ENCODE measurements at regions not wholly inside any gene's neighbourhood (a gene's known extent, or its start where the extent isn't known, plus 50 kb on each side); places are given as distances from the start of the nearest gene placed in this dataset.
A peak's percentile ranks its signal among the peaks of the same experiment; 100 is the strongest.

DNA sequence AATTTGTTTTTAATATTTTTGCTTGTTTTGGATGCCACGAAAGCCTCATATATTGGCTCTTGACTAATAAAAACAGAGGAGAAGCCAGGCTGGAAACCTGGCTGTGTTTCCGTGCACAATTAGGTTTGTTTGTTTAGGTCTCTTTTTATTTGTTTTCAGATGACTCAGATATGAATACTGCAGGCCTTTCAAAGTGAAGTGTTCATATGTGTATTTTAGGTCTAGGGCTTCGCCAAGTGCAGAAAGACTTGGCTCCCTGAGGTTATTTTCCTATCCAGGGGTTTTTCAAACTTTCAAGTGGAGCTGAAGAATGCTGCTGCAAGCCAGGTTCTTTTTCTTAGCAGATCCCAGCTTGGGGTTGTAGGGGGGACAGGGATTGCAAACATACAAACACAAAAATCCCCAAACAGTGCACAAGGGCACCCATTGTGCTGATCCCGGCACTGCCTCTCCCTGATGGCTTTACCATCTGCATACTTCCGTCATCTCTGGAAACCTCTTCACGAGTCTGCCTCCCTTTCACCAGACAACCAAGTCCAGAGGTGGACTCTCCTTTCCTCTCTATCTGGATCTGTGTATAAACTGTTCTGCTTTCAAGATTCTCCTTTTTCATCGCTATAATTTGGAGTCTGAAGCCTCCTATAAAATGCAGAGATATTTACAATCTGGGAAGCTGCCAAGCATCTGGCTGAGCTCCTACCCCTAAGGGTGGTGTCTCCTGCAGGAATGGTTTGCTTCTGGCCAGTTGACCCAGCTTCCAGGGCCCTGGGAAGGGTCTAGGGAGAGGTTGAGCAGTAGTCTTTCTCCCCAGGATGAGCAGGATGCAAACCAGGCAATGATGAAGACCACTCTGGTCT is 108.6 kb downstream of the SMIM20 start:
- Mint-ChIP-seq H3K27ac (no peak overlapping the region), H3K27me3 (ENCODE audit: low read depth) (peaks cover 2% of the 10 kb centered on the region), H3K4me1 (ENCODE audit: low read depth) (peaks cover 31% of the 10 kb centered on the region), H3K4me3 (ENCODE audit: low read depth) (no peak overlapping the region), H3K36me3 (ENCODE audit: low read depth) (no peaks in the 10 kb centered on the region), H3K9me3 (peaks cover 3% of the 10 kb centered on the region)
- intact Hi-C loops (cut with micrococcal nuclease) = loop anchor here (5.0 kb wide), 1 partner anchor 700 kb away; no protein-coding TSS in a partner anchor
- no peak for DNase-seq (ENCODE audit: low spot score)

GRCh38 chr4:26023203-26023972 is 109.4 kb downstream of the SMIM20 start:
- no peaks in the 10 kb centered on the region for H3K36me3 Mint-ChIP-seq (ENCODE audit: low read depth)
- H3K27ac Mint-ChIP-seq = no peak overlapping the region
- intact Hi-C loops (cut with micrococcal nuclease) = loop anchor here (5.0 kb wide), 1 partner anchor 699 kb away; no protein-coding TSS in a partner anchor
- no peak overlapping the region for H3K4me3 Mint-ChIP-seq (ENCODE audit: low read depth)
- peaks cover 3% of the 10 kb centered on the region for H3K9me3 Mint-ChIP-seq
- H3K4me1 Mint-ChIP-seq (ENCODE audit: low read depth) = peaks cover 24% of the 10 kb centered on the region
- peaks cover 2% of the 10 kb centered on the region for H3K27me3 Mint-ChIP-seq (ENCODE audit: low read depth)
- no peak for DNase-seq (ENCODE audit: low spot score)

DNA sequence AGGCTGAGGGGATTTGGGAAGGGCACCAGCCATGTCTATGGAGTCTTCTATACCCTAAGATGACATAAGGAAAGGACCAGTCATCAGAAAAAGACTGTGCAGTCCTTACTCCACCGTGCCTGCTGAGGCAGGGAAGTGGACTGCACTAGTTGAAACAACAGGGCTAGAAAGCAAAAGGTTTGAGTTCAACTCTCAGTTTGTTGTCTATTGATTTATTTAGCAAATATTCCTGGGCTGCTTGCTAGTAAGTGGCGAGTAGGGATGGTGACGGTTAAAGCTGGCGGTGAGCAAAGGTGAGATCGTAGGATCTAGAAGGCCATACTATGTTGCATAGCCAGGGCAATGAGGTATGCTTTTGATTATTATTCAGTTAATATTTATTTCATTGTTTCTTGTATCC is 110.1 kb downstream of the SMIM20 start:
- H3K9me3 Mint-ChIP-seq = peaks cover 3% of the 10 kb centered on the region
- no peak overlapping the region for H3K4me3 Mint-ChIP-seq (ENCODE audit: low read depth)
- H3K27me3 Mint-ChIP-seq (ENCODE audit: low read depth) = peaks cover 2% of the 10 kb centered on the region
- intact Hi-C loops (cut with micrococcal nuclease) = loop anchor here (5.0 kb wide), 1 partner anchor 698 kb away; no protein-coding TSS in a partner anchor
- no peak for DNase-seq (ENCODE audit: low spot score)
- H3K4me1 Mint-ChIP-seq (ENCODE audit: low read depth) = peaks cover 24% of the 10 kb centered on the region
- no peaks in the 10 kb centered on the region for H3K36me3 Mint-ChIP-seq (ENCODE audit: low read depth)
- no peak overlapping the region for H3K27ac Mint-ChIP-seq

DNA sequence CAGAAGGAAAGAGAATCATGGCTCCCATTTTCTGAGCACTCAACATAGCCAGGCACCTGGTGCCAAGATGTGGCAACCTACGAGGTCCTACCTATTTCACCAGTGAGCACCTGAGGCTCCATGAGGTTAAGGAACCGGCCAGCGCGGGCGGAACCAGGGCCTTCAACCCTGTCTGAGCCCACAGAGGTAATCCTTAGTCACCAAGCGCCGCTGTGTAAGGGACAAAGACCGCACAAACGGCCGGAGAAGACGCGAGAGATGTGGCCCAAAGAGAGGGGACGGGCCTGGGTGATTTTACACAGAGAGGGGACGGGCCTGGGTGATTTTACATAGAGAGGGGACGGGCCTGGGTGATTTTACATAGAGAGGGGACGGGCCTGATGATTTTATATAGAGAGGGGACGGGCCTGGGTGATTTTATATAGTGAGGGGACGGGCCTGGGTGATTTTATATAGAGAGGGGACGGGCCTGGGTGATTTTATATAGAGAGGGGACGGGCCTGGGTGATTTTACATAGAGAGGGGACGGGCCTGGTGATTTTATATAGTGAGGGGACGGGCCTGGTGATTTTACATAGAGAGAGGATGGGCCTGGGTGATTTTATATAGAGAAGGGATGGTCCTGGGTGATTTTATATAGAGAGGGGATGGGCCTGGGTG is 114.2 kb downstream of the SMIM20 start:
- peaks cover 3% of the 10 kb centered on the region for H3K9me3 Mint-ChIP-seq
- no peak for DNase-seq (ENCODE audit: low spot score)
- H3K27ac Mint-ChIP-seq = peak overlapping the region; percentile 67
- peaks cover 2% of the 10 kb centered on the region for H3K27me3 Mint-ChIP-seq (ENCODE audit: low read depth)
- intact Hi-C loops (cut with micrococcal nuclease) = loop anchor here (2.0 kb wide), 2 partner anchors 295 to 383 kb away; no protein-coding TSS in a partner anchor
- H3K36me3 Mint-ChIP-seq (ENCODE audit: low read depth) = peaks cover 3% of the 10 kb centered on the region
- H3K4me1 Mint-ChIP-seq (ENCODE audit: low read depth) = peaks cover 24% of the 10 kb centered on the region
- no peak overlapping the region for H3K4me3 Mint-ChIP-seq (ENCODE audit: low read depth)

- no peak overlapping the region for H3K4me3 Mint-ChIP-seq (ENCODE audit: low read depth)
- peaks cover 5% of the 10 kb centered on the region for H3K9me3 Mint-ChIP-seq
- peaks cover 5% of the 10 kb centered on the region for H3K36me3 Mint-ChIP-seq (ENCODE audit: low read depth)
- peak overlapping the region; percentile 67 for H3K27ac Mint-ChIP-seq
- intact Hi-C loops (cut with micrococcal nuclease) = loop anchor here (2.0 kb wide), 2 partner anchors 294 to 382 kb away; no protein-coding TSS in a partner anchor
- peaks cover 25% of the 10 kb centered on the region for H3K4me1 Mint-ChIP-seq (ENCODE audit: low read depth)
- peak; percentile 59 for DNase-seq (ENCODE audit: low spot score)
- peaks cover 2% of the 10 kb centered on the region for H3K27me3 Mint-ChIP-seq (ENCODE audit: low read depth)
These were observed 115.0 kb downstream of the SMIM20 start for GRCh38 chr4:26028793-26029567.

- DNase-seq (ENCODE audit: low spot score) = no peak
- Mint-ChIP-seq H3K27me3 (ENCODE audit: low read depth) (peaks cover 2% of the 10 kb centered on the region), H3K9me3 (peaks cover 5% of the 10 kb centered on the region), H3K27ac (no peak overlapping the region), H3K4me1 (ENCODE audit: low read depth) (peaks cover 31% of the 10 kb centered on the region), H3K36me3 (ENCODE audit: low read depth) (peaks cover 5% of the 10 kb centered on the region), H3K4me3 (ENCODE audit: low read depth) (no peak overlapping the region)
- intact Hi-C loops (cut with micrococcal nuclease) = loop anchor here (2.0 kb wide), 4 partner anchors 101 to 381 kb away; no protein-coding TSS in a partner anchor
These were observed 115.6 kb downstream of the SMIM20 start for GRCh38 chr4:26029568-26030131.

DNA sequence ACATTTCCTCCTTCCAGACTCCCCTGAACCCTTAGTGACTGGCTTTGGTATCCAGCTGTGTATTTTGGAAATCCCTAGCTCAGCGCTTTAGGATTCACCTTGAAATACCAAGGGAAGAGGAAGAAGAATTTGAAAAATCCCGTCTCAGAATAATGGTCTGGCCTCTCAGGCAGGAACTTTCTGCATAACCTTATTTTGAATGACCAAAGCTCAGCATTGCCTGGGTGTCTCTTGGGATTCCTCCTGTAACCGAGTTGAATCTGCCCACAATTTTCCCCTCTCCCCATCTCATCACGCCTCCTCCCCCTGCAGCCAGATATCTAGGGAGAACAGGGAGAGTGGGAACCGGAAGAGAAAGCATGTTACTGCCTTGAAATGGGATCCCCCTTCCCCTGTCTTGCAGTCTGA is 116.2 kb downstream of the SMIM20 start:
- peak overlapping the region; percentile 82 for H3K27ac Mint-ChIP-seq
- peaks cover 5% of the 10 kb centered on the region for H3K9me3 Mint-ChIP-seq
- intact Hi-C loops (cut with micrococcal nuclease) = loop anchor here (2.0 kb wide), 2 partner anchors 101 to 167 kb away; no protein-coding TSS in a partner anchor
- H3K36me3 Mint-ChIP-seq (ENCODE audit: low read depth) = peaks cover 5% of the 10 kb centered on the region
- DNase-seq (ENCODE audit: low spot score) = no peak
- H3K4me1 Mint-ChIP-seq (ENCODE audit: low read depth) = peaks cover 37% of the 10 kb centered on the region
- H3K4me3 Mint-ChIP-seq (ENCODE audit: low read depth) = no peak overlapping the region
- H3K27me3 Mint-ChIP-seq (ENCODE audit: low read depth) = no peaks in the 10 kb centered on the region

DNA sequence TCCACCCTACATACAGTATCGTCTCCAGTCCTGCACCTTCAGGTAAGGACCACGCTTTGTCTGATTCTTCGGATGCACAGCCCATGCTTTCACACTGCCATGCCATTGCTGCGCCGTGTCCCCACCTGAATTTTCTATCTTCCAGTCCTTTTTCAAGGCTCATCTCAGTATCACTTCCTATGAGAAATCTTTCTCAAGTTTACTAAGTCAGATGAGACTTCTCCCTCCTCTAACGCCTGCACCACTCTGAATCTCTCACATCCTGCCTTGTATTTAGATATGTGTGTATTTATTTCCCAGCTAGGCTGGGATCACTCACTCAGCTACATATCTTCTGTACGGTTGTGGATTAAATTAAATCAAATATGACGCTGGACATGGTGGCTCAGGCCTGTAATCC is 116.8 kb downstream of the SMIM20 start:
- H3K27ac Mint-ChIP-seq = peak overlapping the region; percentile 82

GRCh38 chr4:26031704-26032103 is 117.7 kb downstream of the SMIM20 start:
- intact Hi-C loops (cut with micrococcal nuclease) = loop anchor here (2.0 kb wide), 2 partner anchors 99 to 165 kb away; no protein-coding TSS in a partner anchor
- Mint-ChIP-seq H3K4me1 (ENCODE audit: low read depth) (peaks cover 41% of the 10 kb centered on the region), H3K9me3 (peaks cover 5% of the 10 kb centered on the region), H3K27ac (peak overlapping the region; percentile 50), H3K36me3 (ENCODE audit: low read depth) (peaks cover 5% of the 10 kb centered on the region), H3K4me3 (ENCODE audit: low read depth) (no peak overlapping the region), H3K27me3 (ENCODE audit: low read depth) (no peaks in the 10 kb centered on the region)
- no peak for DNase-seq (ENCODE audit: low spot score)

More for the DNA sequence above, 116.8 kb downstream of the SMIM20 start:
- Mint-ChIP-seq H3K4me1 (ENCODE audit: low read depth) (peaks cover 41% of the 10 kb centered on the region), H3K36me3 (ENCODE audit: low read depth) (peaks cover 5% of the 10 kb centered on the region), H3K4me3 (ENCODE audit: low read depth) (peak overlapping the region; percentile 46), H3K9me3 (peaks cover 5% of the 10 kb centered on the region), H3K27me3 (ENCODE audit: low read depth) (no peaks in the 10 kb centered on the region)
- intact Hi-C loops (cut with micrococcal nuclease) = loop anchor here (2.0 kb wide), 2 partner anchors 100 to 166 kb away; no protein-coding TSS in a partner anchor
- DNase-seq (ENCODE audit: low spot score) = no peak

GRCh38 chr4:26032142-26032541 is 118.1 kb downstream of the SMIM20 start:
- Mint-ChIP-seq H3K4me1 (ENCODE audit: low read depth) (peaks cover 39% of the 10 kb centered on the region), H3K27ac (peak overlapping the region; percentile 50), H3K9me3 (peaks cover 5% of the 10 kb centered on the region), H3K27me3 (ENCODE audit: low read depth) (no peaks in the 10 kb centered on the region), H3K36me3 (ENCODE audit: low read depth) (peaks cover 5% of the 10 kb centered on the region), H3K4me3 (ENCODE audit: low read depth) (no peak overlapping the region)
- no peak for DNase-seq (ENCODE audit: low spot score)
- intact Hi-C loops (cut with micrococcal nuclease) = no loop called here

GRCh38 chr4:26032630-26033317 is 118.8 kb downstream of the SMIM20 start:
- intact Hi-C loops (cut with micrococcal nuclease) = no loop called here
- no peak overlapping the region for H3K4me3 Mint-ChIP-seq (ENCODE audit: low read depth)
- H3K9me3 Mint-ChIP-seq = peaks cover 5% of the 10 kb centered on the region
- peak overlapping the region; percentile 21 for H3K27ac Mint-ChIP-seq
- no peak for DNase-seq (ENCODE audit: low spot score)
- peaks cover 5% of the 10 kb centered on the region for H3K36me3 Mint-ChIP-seq (ENCODE audit: low read depth)
- H3K27me3 Mint-ChIP-seq (ENCODE audit: low read depth) = no peaks in the 10 kb centered on the region
- peaks cover 39% of the 10 kb centered on the region for H3K4me1 Mint-ChIP-seq (ENCODE audit: low read depth)
